Amniotic epithelial cell (primary cell): ENCODE measurements at regions not wholly inside any gene's neighbourhood (a gene's known extent, or its start where the extent isn't known, plus 50 kb on each side); places are given as distances from the start of the nearest gene placed in this dataset.

ENCODE experiments used
- DNase-seq: peaks from one replicate; pipeline ENCODE4 v3.0.0-alpha.2; 2010; ENCODE audit warnings: low read depth

DNA sequence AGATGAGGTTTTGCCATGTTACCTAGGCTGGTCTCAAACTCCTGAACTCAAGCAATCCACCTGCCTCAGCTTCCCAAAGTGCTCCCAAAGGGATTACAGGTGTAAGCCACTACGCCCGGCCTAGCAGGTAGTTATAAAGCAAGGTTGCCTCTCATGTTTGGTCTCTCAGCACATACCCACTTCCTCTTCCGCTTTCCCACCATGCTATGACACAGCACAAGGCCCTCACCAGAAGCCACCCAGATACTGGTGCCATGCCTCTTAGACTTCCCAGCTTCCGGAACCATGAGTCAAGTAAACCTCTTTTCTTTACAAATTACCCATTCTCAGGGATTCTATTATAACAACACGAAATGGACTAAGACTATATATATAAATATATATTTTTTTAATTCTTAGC, 143.6 kb downstream of the COPRS start:
- DNase-seq, result no peak

DNA sequence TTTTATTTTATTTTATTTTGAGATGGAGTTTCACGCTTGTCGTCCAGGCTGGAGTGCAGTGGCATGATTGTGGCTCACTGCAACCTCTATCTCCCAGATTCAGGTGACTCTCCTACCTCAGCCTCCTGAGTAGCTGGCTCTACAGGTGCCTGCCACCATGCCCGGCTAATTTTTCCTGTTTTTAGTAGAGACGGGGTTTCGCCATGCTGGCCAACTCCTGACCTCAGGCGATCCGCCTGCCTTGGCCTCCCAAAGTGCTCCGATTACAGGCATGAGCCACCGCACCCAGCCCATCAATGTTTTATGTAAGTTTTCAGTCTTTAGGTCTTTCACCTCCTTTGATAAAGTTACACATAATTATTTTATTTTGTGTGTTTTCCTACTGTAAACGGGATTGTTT, 154.6 kb downstream of the COPRS start:
- DNase-seq, result no peak

DNA sequence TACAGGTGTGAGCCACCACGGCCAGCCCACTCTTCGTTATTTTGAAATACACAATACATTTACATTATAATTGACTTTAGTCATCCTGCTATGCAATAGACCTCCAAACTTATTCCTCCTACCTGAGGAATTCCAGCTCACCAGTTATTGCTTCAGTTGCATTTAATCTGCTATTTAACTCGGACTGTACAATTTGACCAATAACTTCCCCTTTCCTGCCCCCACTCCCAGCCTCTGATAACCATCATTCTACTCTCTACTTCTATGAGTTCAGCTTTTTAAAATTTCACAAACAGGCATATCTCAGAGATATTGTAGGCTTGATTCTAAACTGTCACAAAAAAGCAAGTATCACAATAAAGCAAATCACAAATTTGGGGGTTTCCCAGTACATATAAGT, 157.0 kb downstream of the COPRS start:
- DNase-seq, result no peak

DNA sequence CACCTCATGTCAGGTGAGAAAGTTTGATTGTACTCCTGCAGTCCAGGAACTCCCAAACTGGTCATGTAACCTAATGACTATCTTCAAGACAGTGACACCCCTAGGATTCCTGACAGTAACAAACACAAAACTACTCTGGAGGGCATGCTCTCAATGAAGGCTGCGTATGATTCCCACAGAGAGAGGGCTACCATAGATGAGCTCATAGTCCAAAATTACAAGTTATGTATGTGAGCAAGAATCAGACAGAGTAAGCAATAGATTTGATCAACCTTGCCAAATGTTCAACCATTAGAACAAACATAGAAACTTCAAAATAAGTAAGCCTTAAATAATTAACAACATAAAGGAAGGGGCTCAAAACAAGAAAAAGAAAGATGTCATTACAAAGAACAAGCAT, 158.1 kb downstream of the COPRS start:
- DNase-seq, result no peak

DNA sequence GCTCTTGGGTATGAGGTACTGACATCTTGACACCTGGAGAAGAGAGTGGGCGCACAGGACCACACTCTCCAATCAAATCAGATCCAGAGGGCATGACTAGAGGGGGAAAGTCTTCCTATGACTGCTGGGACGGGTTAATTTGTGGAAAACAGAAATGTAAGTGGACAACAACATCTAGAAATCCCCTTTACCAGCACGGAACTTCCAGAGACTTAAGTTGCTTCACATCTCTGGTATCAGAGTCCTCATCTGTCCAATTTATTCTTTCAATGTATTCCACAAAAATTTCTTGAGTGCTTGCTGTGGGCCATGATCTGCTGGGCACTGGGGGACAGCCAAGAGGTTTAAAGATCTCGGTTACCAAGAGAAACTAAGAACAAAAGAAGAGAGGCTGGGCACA, 159.2 kb downstream of the COPRS start:
- DNase-seq, result no peak

DNA sequence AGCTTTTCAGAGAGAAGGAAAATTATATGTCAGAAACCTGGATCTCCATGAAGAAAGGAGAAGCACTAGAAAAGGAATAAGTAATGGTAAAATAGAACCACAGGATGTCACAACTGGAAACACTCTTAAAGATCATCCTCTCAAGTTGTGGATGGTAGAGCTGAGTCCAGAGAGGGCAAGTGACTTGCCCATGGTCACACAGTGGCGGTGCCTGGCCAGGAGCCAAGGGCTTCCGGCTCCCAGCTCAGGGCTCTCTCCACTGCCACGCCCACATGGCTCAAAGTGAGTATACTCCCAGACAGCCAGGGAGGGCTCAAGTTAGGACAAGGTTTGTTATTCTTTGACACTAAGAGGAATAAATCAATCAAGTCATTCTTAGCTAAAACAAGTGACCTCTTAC, 159.8 kb downstream of the COPRS start:
- no peak for DNase-seq

DNA sequence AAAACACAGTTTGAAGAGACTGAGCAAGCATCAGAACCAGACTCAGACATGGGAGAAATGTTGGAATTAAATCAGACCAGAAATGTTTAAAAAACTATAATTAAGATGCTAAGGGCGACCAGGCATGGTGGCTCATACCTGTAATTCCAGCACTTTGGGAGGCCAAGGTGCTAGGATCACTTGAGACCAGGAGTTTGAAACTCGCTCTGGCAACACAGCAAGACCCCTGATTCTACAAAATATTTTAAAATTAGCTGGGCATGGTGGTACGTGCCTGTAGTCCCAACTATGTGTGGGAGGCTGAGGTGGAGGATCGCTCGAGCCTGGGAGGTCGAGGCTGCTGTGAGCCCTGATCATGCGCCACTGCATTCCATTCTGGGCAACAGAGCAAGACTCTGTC, 160.3 kb downstream of the COPRS start:
- no peak for DNase-seq

DNA sequence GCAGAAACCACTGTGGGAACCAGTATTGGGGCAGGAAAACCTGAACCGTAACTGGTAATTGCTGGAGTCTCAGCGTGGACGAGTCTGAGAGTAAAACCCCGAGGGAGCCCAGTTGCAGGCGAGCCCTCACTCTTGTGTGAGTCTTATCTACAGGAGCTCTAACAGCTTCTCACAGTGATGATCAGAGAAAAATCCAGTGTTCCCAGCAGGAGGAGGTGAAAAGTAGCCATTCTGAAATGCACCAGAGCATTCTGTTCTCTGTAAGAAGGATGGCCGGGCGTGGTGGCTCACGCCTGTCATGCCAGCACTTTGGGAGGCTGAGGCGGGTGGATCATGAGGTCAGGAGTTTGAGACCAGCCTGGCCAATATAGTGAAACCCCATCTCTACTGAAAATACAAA, 161.2 kb downstream of the COPRS start:
- no peak for DNase-seq

DNA sequence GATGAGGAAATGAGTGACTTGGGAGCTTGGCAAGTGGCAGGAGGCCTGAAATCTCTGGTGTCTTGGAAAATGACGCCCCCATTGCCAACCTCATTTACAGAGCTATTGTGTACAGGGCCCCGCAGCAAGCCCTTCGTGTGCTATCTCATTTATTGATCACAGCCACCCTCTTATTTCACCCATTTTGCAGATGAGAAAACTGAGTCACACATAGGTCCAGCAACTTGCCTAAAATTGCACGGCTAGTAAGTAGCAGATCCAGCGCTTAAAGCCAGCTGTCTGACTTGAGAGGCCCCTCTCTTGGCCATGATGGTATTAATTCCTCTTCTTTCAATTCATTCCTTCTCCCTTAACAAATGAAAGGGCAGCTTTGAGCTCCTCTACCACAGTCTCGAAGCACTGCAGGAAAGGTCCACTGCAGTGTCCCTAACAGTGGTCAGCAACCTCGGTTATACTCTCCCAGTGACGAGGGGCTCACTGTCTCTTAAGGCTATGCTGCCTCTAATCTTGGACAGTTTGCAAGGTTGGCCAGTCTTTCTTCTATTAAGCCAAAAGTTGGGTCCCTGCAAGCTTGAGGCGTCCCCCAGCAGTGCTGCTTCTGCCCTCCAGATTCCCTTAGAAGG, 162.2 kb downstream of the COPRS start:
- DNase-seq, result no peak

DNA sequence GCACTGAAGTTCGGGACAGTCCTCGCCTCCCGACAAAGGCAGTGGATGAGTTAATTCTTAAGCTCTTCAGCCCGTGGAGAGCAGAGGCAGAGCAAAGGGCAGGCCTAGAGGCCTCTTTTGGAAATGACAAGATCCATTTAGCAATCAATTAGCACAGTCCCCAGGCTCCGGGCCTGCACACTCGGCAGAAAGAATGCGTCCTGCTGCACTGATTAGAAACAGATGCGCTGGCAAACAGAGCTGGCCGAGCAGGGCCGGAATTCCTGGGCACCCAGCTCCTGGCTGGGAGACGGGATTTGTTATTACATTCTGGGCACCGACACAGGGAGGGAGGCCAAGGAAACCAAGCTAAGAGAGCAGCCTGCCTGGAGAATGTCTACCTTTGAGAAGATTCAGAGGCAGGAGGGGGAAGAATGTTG, 162.9 kb downstream of the COPRS start:
- peak; percentile 64 for DNase-seq

DNA sequence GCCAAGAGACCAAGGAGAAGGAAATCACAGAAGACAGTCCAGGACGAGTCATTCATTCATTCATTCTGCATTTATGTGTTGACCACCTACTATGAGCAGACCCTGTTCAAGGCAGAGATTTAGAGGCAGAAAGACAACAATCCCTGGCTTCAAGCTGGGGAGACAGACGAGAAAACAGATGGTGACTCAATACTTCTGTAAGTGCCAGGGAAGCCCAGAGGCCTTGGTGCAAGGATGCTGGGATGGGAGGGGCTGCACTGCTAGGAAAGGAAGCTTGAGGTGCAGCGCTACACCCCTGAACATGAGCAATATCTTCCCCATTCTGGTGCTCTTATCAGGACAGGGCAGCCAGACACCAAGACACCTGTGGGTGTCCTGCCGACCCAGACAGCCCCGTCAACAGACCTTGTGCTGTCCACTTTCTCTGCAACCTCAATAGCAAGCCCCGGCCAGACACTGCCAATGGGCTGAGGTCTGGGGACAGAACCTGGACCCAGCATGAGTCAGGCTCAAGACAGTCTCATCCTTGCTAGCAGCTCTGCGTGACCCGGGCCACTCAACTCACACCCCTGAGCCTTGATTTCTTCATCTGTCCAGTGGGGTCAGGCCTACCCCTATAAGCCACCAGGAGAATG, 163.5 kb downstream of the COPRS start:
- peak; percentile 38 for DNase-seq

DNA sequence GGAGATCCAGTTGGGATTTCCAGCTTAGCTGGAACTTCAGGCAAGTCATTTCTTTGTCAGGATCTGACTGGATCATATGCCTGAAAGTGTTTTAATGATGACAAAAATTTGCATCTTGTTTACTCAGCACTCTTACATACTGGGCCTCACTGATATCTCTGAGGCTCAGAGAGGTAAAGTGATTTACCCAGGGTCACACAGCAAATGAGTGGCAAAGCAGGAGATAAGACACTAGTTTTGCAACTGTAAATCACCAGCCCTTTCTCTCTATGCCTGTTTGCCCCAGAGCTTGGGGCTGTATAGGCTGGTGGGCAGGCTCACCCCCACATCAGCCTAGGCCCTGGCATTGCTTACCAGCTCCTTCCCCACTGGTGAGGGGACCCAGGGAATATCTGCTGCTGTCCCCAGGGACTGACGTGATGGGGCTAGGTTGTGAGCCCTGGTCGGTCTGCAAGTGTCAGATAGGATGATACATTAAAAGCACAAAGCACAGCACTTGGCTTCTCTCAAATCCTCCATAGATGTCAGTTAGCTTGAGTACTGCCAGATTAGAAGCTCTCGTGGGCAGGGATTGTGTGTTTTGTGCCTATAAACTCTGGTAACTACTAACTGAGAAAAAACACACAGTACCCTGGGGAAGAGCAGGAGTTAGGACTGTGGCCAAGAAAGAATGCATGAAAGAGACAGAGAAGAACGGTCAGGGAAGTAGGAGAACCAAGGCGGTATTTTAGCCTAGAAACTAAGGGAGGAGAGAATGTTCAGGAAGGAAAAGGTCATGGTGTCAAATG, 165.4 kb downstream of the COPRS start:
- DNase-seq, result peak; percentile 46

DNA sequence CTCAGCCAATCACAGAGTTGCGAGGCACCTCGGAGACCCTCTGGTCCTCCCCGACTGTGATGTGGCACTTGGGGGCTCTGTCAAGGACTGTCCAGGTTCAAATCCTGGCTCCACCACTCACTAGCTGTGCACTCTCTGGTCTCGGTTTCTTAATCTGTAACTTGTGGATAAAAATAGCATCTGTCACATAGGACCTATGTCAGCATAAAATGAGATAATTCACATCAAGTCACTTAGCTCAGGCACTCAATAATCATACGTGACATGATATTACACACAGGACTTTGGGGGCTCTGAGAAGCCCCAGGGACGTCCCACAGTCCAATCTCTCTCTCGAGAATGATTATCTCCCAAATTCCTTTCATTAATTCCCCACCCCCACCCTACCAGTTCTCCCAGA, 166.4 kb downstream of the COPRS start:
- no peak for DNase-seq

DNA sequence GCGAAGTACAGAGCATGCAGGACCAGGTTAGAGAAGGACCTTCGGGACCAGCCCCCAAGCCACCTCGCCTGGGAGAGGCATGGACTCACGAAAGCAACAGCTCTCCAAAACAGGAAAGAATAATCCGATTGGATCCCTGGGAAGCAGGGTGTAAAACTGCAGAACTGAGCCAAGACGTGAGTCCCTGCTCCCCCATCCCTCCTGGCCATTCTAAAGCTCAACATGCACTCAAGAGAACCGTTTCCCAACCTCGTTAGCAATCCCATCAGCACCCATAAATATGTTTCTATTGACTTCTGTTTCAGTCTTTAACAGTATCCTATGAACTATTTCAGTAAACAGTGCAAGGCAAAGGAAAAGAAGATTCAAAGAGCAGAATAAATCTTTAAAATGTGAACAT, 167.0 kb downstream of the COPRS start:
- no peak for DNase-seq

DNA sequence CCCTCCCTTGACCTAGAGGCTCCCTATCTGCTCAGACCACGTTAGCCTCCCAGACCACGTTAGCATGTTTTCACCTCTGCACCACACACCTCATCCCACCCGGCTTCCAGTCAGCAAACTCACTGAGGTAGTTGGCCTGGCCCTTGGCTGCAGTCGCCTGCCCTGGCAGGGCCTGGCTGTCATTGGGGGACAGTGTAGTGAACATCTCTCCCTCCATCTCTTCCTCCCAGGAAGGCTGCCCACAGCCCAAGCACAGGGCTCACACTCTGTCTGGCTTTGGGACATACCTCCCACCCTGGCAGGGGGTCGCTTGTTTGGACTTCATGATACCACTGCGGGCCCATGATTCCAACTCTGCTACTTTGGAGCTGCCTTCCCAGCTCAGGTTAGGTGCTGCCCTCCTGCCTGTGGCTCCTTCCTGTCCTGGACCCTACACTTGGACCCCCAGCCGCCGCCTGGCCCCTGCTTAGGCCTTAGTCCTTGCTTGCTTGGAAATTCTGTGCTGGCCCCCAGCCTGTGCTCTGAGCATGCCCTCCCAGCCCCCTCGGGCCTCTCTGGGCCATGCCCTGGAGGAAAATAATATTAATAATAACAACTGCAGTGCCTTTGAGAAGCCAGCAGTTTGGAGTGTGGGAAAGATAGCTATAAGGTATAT, 167.7 kb downstream of the COPRS start:
- DNase-seq, result no peak

DNA sequence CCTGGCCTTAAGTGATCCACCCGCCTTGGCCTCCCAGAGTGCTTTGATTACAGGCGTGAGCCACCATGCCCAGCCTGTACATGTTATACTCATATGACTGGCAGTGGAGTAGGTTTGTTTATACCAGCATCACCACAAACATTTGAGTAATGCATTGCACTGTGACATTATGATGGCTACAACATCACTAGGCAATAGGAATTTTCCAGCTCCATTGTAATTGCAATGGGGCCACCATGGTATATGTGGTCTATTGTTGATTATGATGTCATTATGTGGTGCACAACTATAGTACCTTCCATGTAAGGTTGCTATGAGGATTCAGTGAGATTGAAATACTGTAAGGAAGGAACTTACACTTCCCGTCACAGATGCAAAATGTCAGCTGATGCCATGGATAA, 168.9 kb downstream of the COPRS start:
- DNase-seq, result peak; percentile 27

DNA sequence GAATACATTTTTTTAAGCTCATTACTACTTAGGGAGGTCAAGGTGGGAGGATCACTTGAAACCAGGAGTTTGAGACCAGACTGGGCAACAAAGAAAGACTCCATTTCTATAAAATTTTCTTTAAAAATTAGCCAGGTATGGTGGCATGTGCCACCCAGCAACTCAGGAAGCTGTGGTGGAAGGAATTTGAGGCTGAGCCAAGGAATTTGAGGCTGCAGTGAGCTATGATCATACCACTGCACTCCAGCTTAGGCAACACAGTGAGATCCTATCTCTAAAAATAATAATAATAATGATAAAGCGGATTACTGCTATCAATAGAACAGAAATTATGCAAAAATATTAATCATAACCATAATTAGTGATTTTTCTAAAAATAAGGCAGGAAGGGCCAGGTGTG, 170.3 kb downstream of the COPRS start:
- peak; percentile 40 for DNase-seq

DNA sequence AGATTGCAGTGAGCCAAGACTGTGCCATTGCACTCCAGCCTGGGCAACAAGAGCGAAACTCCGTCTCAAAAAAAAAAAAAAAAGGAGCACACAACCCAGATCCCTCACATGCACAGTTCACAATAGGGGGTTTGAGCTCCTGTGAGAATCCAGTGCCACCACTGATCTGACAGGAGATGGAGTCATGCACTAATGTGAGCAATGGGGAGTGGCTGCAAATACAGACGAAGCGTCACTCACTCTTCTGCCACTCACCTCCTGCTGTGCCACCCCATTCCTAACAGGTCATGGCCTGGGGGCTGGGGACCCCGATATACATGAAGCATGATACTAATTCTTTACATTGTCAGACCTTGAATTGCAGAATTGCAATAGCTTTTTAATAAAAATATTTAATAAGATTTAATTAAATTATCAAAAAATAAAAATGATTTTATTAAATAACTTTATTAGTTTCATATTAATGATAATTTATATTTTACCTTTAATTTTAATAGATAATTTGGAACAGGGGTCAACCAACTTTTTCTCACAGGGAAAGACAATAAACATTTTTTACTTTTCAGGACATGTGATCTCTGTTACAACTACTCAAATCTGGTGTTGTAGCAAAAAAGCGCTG, 171.4 kb downstream of the COPRS start:
- no peak for DNase-seq

DNA sequence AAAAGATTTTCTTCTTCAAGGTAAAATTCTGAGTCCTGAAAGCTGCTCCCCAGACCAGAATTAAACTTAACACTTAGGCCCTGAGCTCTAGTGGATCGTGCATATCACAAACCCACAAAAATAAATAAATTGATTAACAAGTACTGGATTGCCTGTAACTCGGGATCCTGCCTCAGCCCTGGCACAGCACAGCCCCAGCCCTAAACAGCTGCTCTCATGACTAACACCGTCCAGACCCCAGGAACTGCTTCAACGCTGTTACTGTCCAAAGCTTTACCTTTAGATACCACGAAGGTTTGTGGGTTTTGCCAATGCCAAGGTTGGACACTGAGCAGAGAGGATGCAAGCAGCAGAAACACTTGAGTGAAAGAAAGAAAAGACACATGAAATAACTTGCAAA, 172.5 kb downstream of the COPRS start:
- DNase-seq, result no peak

DNA sequence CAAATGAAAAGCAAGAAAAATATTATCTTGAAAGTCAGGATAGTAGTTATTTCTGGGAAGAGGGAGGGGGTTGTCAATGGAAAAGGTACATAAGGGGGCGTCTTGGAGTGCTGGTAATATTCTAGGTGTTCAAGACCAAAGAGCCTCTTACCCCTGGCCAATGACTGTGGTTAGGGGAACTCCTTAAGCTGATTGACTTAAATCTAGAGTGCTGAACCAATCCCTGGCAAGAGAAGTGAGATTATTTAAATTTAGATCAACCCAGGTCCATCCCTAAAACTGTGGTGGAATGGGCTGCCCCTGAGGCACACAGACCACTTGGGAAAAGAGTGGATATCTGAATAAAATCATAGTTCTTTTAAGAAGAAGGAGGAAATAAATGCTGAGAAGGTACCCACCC, 174.1 kb downstream of the COPRS start:
- no peak for DNase-seq

DNA sequence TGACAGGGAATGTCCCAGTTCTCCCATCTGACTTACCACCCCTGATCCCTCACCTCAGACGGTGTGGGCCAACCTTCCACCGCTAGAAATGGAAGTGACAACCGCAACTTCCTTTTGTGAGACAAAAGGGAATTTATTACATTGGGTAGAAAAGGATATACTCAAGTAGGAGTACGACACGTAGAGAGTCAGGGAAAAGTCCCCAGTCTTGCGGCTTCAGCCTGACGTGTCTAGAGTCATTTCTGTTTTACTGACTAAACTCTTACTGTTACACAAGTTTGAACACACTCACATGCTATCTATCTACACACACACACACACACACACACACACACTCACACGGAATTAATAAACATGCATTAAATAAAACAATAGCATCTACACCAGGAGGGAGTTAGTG, 178.9 kb downstream of the COPRS start:
- DNase-seq, result no peak

DNA sequence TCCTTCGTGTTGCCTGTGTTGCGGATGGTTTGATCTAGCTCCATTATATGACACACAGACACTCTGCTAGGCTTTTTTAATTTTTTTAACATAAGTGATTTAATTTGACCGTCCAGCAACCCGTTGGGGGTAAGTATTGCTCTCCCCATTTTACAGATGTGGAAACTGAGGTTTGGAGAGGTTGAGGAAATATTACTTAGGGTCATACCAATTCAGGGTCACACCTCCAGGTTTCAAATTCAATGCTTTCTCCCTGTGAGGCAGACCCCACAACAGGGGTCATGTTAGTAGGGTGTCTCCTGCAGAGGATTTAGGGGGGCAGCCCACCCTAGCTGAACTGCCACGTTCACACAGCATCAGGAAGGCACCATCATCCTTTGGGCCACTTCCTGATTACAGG, 179.4 kb downstream of the COPRS start:
- no peak for DNase-seq

DNA sequence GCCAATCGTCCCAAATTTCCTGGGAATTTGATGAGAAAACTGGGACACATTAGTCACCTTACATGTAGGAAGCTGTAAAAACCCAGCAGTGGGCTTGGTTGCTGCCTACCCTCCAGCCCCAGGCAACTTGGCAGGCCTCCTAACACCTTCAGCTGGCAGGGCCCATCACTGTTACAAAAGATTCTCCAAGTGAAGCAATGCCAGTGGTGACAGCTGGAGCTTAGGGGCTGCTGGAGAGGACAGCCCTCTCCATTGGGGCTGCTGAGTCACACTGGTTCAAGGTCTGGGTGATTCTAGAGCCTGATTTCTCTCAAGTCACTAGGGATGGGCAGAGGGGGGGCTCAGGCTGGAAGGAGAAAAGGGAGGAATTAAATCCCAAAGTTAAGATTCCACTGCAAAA, 180.6 kb downstream of the COPRS start:
- DNase-seq, result peak; percentile 49
